HG02678 (cell line): ENCODE measurements at regions not wholly inside any gene's neighbourhood (a gene's known extent, or its start where the extent isn't known, plus 50 kb on each side); places are given as distances from the start of the nearest gene placed in this dataset.
"Not testable (repeated sequence)": the region's sequence is repeated elsewhere in the genome, so short reads cannot be mapped to it uniquely, and the experiment has no call there.

ENCODE experiments used
- ATAC-seq: cut with Tn5 transposase; IDR thresholded peaks from one replicate; pipeline ENCODE4 v1.9.1; 2021; ENCODE audit warnings: mild to moderate bottlenecking, moderate library complexity; ENCODE audit not compliant: unreplicated experiment

GRCh38 chr10:3876350-3876962 lies 91.4 kb upstream of the KLF6 start:
- no peak for ATAC-seq

GRCh38 chr10:3875842-3876235 lies 90.8 kb upstream of the KLF6 start:
- no peak for ATAC-seq

- ATAC-seq, result peak; percentile 70
These were observed 90.2 kb upstream of the KLF6 start for GRCh38 chr10:3874990-3875841.

- not testable (repeated sequence) for ATAC-seq
These were observed 89.6 kb upstream of the KLF6 start for GRCh38 chr10:3874610-3874989.

- peak; percentile 68 for ATAC-seq
These were observed 88.9 kb upstream of the KLF6 start for GRCh38 chr10:3873728-3874461.

GRCh38 chr10:3872712-3873329 lies 87.8 kb upstream of the KLF6 start:
- ATAC-seq, result no peak

- no peak for ATAC-seq
These were observed 86.5 kb upstream of the KLF6 start for GRCh38 chr10:3871424-3871996.

- ATAC-seq, result no peak
These were observed 84.0 kb upstream of the KLF6 start for GRCh38 chr10:3869036-3869435.

- peak; percentile 57 for ATAC-seq
These were observed 83.3 kb upstream of the KLF6 start for GRCh38 chr10:3868271-3868664.

- ATAC-seq, result no peak
These were observed 82.7 kb upstream of the KLF6 start for GRCh38 chr10:3867454-3868270.

GRCh38 chr10:3866332-3866731 lies 81.3 kb upstream of the KLF6 start:
- no peak for ATAC-seq

- ATAC-seq, result peak; percentile 28
These were observed 80.6 kb upstream of the KLF6 start for GRCh38 chr10:3865565-3865964.

- ATAC-seq, result no peak
These were observed 76.8 kb upstream of the KLF6 start for GRCh38 chr10:3861795-3862194.

- ATAC-seq, result no peak
These were observed 73.2 kb upstream of the KLF6 start for GRCh38 chr10:3858051-3858845.

GRCh38 chr10:3857318-3857717 lies 72.3 kb upstream of the KLF6 start:
- ATAC-seq, result no peak

GRCh38 chr10:3856593-3856992 lies 71.6 kb upstream of the KLF6 start:
- ATAC-seq, result no peak

- ATAC-seq, result no peak
These were observed 68.7 kb upstream of the KLF6 start for GRCh38 chr10:3853547-3854303.

- no peak for ATAC-seq
These were observed 68.0 kb upstream of the KLF6 start for GRCh38 chr10:3853016-3853415.
